ENCODE measurements at regions not wholly inside any gene's neighbourhood (a gene's known extent, or its start where the extent isn't known, plus 50 kb on each side); places are given as distances from the start of the nearest gene placed in this dataset.

GRCh38 chr4:163958751-163959150, 464.3 kb downstream of the TMA16 start:
- H3K27ac ChIP-seq (ENCODE audit: low read depth, low read length) = no peak overlapping the region; the same call in 1 of the 2 replicates
- H4K91ac ChIP-seq (replicated peaks; ENCODE audit: insufficient read length, low read length) = no peak overlapping the region
- H3K4ac ChIP-seq (replicated peaks; ENCODE audit: insufficient read length, low read depth, low read length) = no peak overlapping the region
- WGBS, 2 experiments (ENCODE audit: extremely low coverage in 1 of 2, insufficient coverage in 1 of 2, insufficient read length in 1 of 2, insufficient replicate concordance in 2 of 2, low coverage in 1 of 2, low lambda C conversion rate in 2 of 2, missing lambda C conversion rate in 1 of 2) = 95% methylated on average over 2 of the region's 2 CpGs; no CpG with 5 or more reads in 1 of the 2 experiments
- no peaks in the 10 kb centered on the region for H3K4me1 ChIP-seq (replicated peaks in 1 of 4; ENCODE audit: control insufficient read depth in 3 of 4, insufficient read depth in 4 of 4, low read length in 3 of 4)
- H3K27me3 ChIP-seq (replicated peaks in 1 of 4; ENCODE audit: control insufficient read depth in 3 of 4, extremely low read depth in 1 of 4, insufficient read depth in 3 of 4, low read length in 3 of 4) = no peaks in the 10 kb centered on the region
- no peaks in the 10 kb centered on the region for H3K9me3 ChIP-seq (ENCODE audit: insufficient read depth in 2 of 2, low read depth in 1 of 2, low read length in 1 of 2)
- H3K4me2 ChIP-seq (ENCODE audit: insufficient read depth in 1 of 2, low read depth in 2 of 2, low read length in 2 of 2) = no peak overlapping the region
- no peak overlapping the region for H3K18ac ChIP-seq (ENCODE audit: extremely low read depth, low read length)
- ChIA-PET POLR2A (ENCODE audit: partially characterized antibody) (no interaction called here), CTCF (ENCODE audit: partially characterized antibody) (interaction anchor here (1.1 kb wide), 1 partner anchor 29 kb away, joined by 3 read pairs; no protein-coding TSS in a partner anchor)
- no peak overlapping the region for H3K56ac ChIP-seq (replicated peaks; ENCODE audit: insufficient read length, low read depth, low read length)
- H2BK20ac ChIP-seq (ENCODE audit: low read length) = no peak overlapping the region
- DNase-seq (ENCODE audit: low read depth in 1 of 2, low spot score in 2 of 2) (no peak), FAIRE-seq (no peak)
- no peaks in the 10 kb centered on the region for H4K20me1 ChIP-seq (replicated peaks in 1 of 2; ENCODE audit: control insufficient read depth in 1 of 2, insufficient read depth in 2 of 2, low read length in 2 of 2)
- no peaks in the 10 kb centered on the region for H3K36me3 ChIP-seq (ENCODE audit: control insufficient read depth in 2 of 4, insufficient read depth in 4 of 4, low read length in 3 of 4)
- H4K5ac ChIP-seq (ENCODE audit: insufficient read length, low read depth, low read length) = no peak overlapping the region
- no peak overlapping the region for H3K9ac ChIP-seq (replicated peaks in 1 of 4; ENCODE audit: extremely low read depth in 1 of 4, low read depth in 3 of 4, low read length in 3 of 4)
- no peak overlapping the region for H2BK15ac ChIP-seq (ENCODE audit: low read length)
- H3K4me3 ChIP-seq (ENCODE audit: extremely low read depth in 1 of 4, insufficient read depth in 2 of 4, low read depth in 3 of 4, low read length in 4 of 4) = no peak overlapping the region
- H2AFZ ChIP-seq (ENCODE audit: low read length) = no peak overlapping the region
- H3K14ac ChIP-seq (ENCODE audit: insufficient read length) = no peak overlapping the region
- no peaks in the 10 kb centered on the region for H3K79me1 ChIP-seq (ENCODE audit: low read depth, low read length)
- H2BK120ac ChIP-seq (replicated peaks; ENCODE audit: low read depth, low read length) = no peak overlapping the region
- H2BK5ac ChIP-seq (ENCODE audit: low read depth, low read length) = no peak overlapping the region
- H4K8ac ChIP-seq (ENCODE audit: extremely low read depth, insufficient read depth, low read length) = no peak overlapping the region
- H3K79me2 ChIP-seq (ENCODE audit: control insufficient read depth in 1 of 2, insufficient read depth in 2 of 2, low read length in 2 of 2) = no peaks in the 10 kb centered on the region
- no peak overlapping the region for H3K23ac ChIP-seq (ENCODE audit: insufficient read length)
- H2BK12ac ChIP-seq (ENCODE audit: low read depth, low read length) = no peak overlapping the region
- H2AK5ac ChIP-seq (ENCODE audit: low read depth, low read length) = no peak overlapping the region
- H3K23me2 ChIP-seq (ENCODE audit: low read depth, low read length) = no peaks in the 10 kb centered on the region
- no peak for TF ChIP-seq CHD7 (IDR thresholded peaks at IDR 0.05; ENCODE audit: insufficient replicate concordance, low read length)

Measured in H1 (cell line).